IMR-90 (cell line): ENCODE measurements at regions not wholly inside any gene's neighbourhood (a gene's known extent, or its start where the extent isn't known, plus 50 kb on each side); places are given as distances from the start of the nearest gene placed in this dataset.

ENCODE experiments used
- ATAC-seq: fragments of 200-7000 bp; cut with Tn5 transposase; 2 replicates; pipeline ENCODE4 v1.9.1; 2020; ENCODE audit warnings: low read depth, mild to moderate bottlenecking, moderate library complexity
- BruUV-seq: library from RNA; stranded (reverse); fragments of 400-500 nt; replicated peaks from 2 replicates; lab custom pipeline; 2021; lab: Mats Ljungman, UMichigan
- CTCF ChIA-PET: fragments of 300-600 bp; formaldehyde crosslinking; extraction: SDS; loops from one replicate; lab custom pipeline; 2021; ENCODE audit warnings: antibody characterized with exemption; lab: Yijun Ruan, JAX
- POLR2A ChIA-PET: fragments of 300-600 bp; sonication (Branson Sonifier 250); formaldehyde crosslinking; loops from one replicate; lab custom pipeline; 2022; ENCODE audit warnings: antibody characterized with exemption; ENCODE audit not compliant: unreplicated experiment; lab: Charles Lee
- DNase-seq: peaks from one replicate; pipeline ENCODE4 v3.0.0; 2013
- H2AFZ ChIP-seq: replicated peaks from 2 replicates; pipeline ENCODE3; 2013; ENCODE audit warnings: low read length, mild to moderate bottlenecking; ENCODE audit not compliant: poor library complexity
- H2AK5ac ChIP-seq: 2 replicates; pipeline ENCODE4 v1.6.1; 2013; ENCODE audit warnings: low read depth, low read length, inconsistent platforms
- H2AK9ac ChIP-seq: replicated peaks from 2 replicates; pipeline ENCODE3; 2013; ENCODE audit warnings: mild to moderate bottlenecking, low read depth, low read length, moderate library complexity; ENCODE audit not compliant: poor library complexity
- H2BK120ac ChIP-seq: 2 replicates; pipeline ENCODE4 v1.6.1; 2013; ENCODE audit warnings: low read depth, low read length, inconsistent platforms
- H2BK15ac ChIP-seq: 3 replicates; pipeline ENCODE4 v1.6.1; 2013; ENCODE audit warnings: low read depth, low read length, inconsistent platforms
- H2BK20ac ChIP-seq: 2 replicates; pipeline ENCODE4 v1.6.1; 2013; ENCODE audit warnings: low read depth, mild to moderate bottlenecking, inconsistent platforms, low read length, moderate library complexity
- H2BK5ac ChIP-seq: 2 replicates; pipeline ENCODE4 v1.6.1; 2013; ENCODE audit warnings: mild to moderate bottlenecking, low read depth, low read length, inconsistent platforms; ENCODE audit not compliant: poor library complexity, severe bottlenecking
- H3K14ac ChIP-seq: replicated peaks from 2 replicates; pipeline ENCODE4 v1.6.1; 2013; ENCODE audit warnings: low read depth, low read length, inconsistent platforms
- H3K18ac ChIP-seq: 2 replicates; pipeline ENCODE4 v1.6.1; 2013; ENCODE audit warnings: low read depth, low read length, control low read depth
- H3K23ac ChIP-seq: 2 replicates; pipeline ENCODE4 v1.6.1; 2013; ENCODE audit warnings: low read depth, low read length, inconsistent platforms
- H3K27ac ChIP-seq: 2 replicates; pipeline ENCODE4 v1.5.1; 2013; ENCODE audit warnings: mild to moderate bottlenecking, control low read depth, low read length; ENCODE audit not compliant: insufficient read depth
- H3K27me3 ChIP-seq: 2 replicates; pipeline ENCODE4 v1.6.1; 2013; ENCODE audit warnings: low read length; ENCODE audit not compliant: control insufficient read depth, insufficient read depth
- H3K36me3 ChIP-seq: 2 replicates; pipeline ENCODE4 v1.6.1; 2013; ENCODE audit warnings: low read length, mixed read lengths; ENCODE audit not compliant: control insufficient read depth, insufficient read depth
- H3K4ac ChIP-seq: 2 replicates; pipeline ENCODE4 v1.6.1; 2013; ENCODE audit warnings: low read depth, low read length, inconsistent platforms
- H3K4me1 ChIP-seq: 2 replicates; pipeline ENCODE4 v1.6.1; 2013; ENCODE audit warnings: low read length, mixed read lengths; ENCODE audit not compliant: control insufficient read depth, insufficient read depth
- H3K4me2 ChIP-seq: 2 replicates; pipeline ENCODE4 v1.6.1; 2013; ENCODE audit warnings: low read depth, mild to moderate bottlenecking, control low read depth, low read length, moderate library complexity
- H3K4me3 ChIP-seq: 2 replicates; pipeline ENCODE4 v1.5.1; 2013; ENCODE audit warnings: low read depth, mild to moderate bottlenecking, control low read depth, low read length, moderate library complexity; ENCODE audit not compliant: insufficient read depth
- H3K56ac ChIP-seq: 2 replicates; pipeline ENCODE4 v1.6.1; 2013; ENCODE audit warnings: low read length, inconsistent platforms; ENCODE audit not compliant: insufficient read depth; ENCODE audit errors: extremely low read depth
- H3K79me1 ChIP-seq, 2 experiments: 2 replicates each; pipeline ENCODE4 v1.6.1; 2013; ENCODE audit warnings: low read length in 2 of 2, inconsistent platforms in 1 of 2, low read depth in 1 of 2
- H3K9ac ChIP-seq: 2 replicates; pipeline ENCODE4 v1.6.1; 2013; ENCODE audit warnings: low read depth, low read length, control low read depth
- H3K9me1 ChIP-seq: 2 replicates; pipeline ENCODE4 v1.6.1; 2013; ENCODE audit warnings: low read length, inconsistent platforms; ENCODE audit not compliant: insufficient read depth
- H3K9me3 ChIP-seq: 2 replicates; pipeline ENCODE4 v1.6.1; 2013; ENCODE audit warnings: low read length; ENCODE audit not compliant: control insufficient read depth, insufficient read depth
- H4K20me1 ChIP-seq: 2 replicates; pipeline ENCODE4 v1.6.1; 2013; ENCODE audit warnings: low read length, inconsistent platforms; ENCODE audit not compliant: insufficient read depth
- H4K5ac ChIP-seq: 2 replicates; pipeline ENCODE4 v1.6.1; 2013; ENCODE audit warnings: mild to moderate bottlenecking, low read depth, low read length, control low read depth
- H4K8ac ChIP-seq, 2 experiments: 2 replicates each; pipeline ENCODE4 v1.6.1; 2013; ENCODE audit warnings: low read depth in 2 of 2, low read length in 2 of 2, control low read depth in 1 of 2, inconsistent platforms in 1 of 2
- H4K91ac ChIP-seq: 2 replicates; pipeline ENCODE4 v1.6.1; 2013; ENCODE audit warnings: low read depth, low read length, inconsistent platforms; ENCODE audit not compliant: insufficient read depth
- BHLHE40 ChIP-seq: fragments of 150-350 bp; IDR thresholded peaks from 2 replicates; pipeline ENCODE4 v1.6.1; 2016; ENCODE audit warnings: mild to moderate bottlenecking, low read depth, low read length
- CEBPB ChIP-seq: IDR thresholded peaks from 2 replicates; pipeline ENCODE4 v1.6.1; 2012; ENCODE audit warnings: low read depth, low read length, improper control_type of control experiment
- CTCF ChIP-seq: conservative IDR thresholded peaks from 2 replicates; pipeline ENCODE4 v1.5.1; 2012; ENCODE audit warnings: mild to moderate bottlenecking, low read depth, low read length, improper control_type of control experiment
- ELK1 ChIP-seq: fragments of 150-350 bp; IDR thresholded peaks from 2 replicates; pipeline ENCODE4 v1.6.1; 2016; ENCODE audit warnings: low read depth, mild to moderate bottlenecking, low read length, moderate library complexity, borderline replicate concordance
- FOS ChIP-seq: fragments of 150-350 bp; IDR thresholded peaks from 2 replicates; pipeline ENCODE4 v1.6.1; 2016; ENCODE audit warnings: low read depth, low read length
- MAFK ChIP-seq: IDR thresholded peaks from 2 replicates; pipeline ENCODE4 v1.6.1; 2012; ENCODE audit warnings: low read depth, low read length, improper control_type of control experiment
- MAZ ChIP-seq: IDR thresholded peaks from 2 replicates; pipeline ENCODE4 v1.6.1; 2012; ENCODE audit warnings: low read depth, mild to moderate bottlenecking, low read length, improper control_type of control experiment, moderate library complexity, borderline replicate concordance
- MXI1 ChIP-seq: IDR thresholded peaks from 2 replicates; pipeline ENCODE4 v1.6.1; 2012; ENCODE audit warnings: low read depth, mild to moderate bottlenecking, low read length, moderate library complexity, borderline replicate concordance
- NFE2L2 ChIP-seq: fragments of 150-350 bp; IDR thresholded peaks from 2 replicates; pipeline ENCODE4 v1.6.1; 2016; ENCODE audit warnings: low read depth, mild to moderate bottlenecking, low read length
- POLR2A ChIP-seq: IDR thresholded peaks from 2 replicates; pipeline ENCODE4 v1.6.1; 2012; ENCODE audit warnings: mild to moderate bottlenecking, low read depth, low read length
- RAD21 ChIP-seq: IDR thresholded peaks from 2 replicates; pipeline ENCODE4 v1.6.1; 2012; ENCODE audit warnings: low read length, improper control_type of control experiment
- RCOR1 ChIP-seq: IDR thresholded peaks from 2 replicates; pipeline ENCODE4 v1.6.1; 2012; ENCODE audit warnings: mild to moderate bottlenecking, low read length, improper control_type of control experiment; ENCODE audit not compliant: insufficient replicate concordance
- RFX5 ChIP-seq: IDR thresholded peaks from 2 replicates; pipeline ENCODE4 v1.8.0; 2012; ENCODE audit warnings: low read depth, mild to moderate bottlenecking, low read length, moderate library complexity
- SMC3 ChIP-seq: fragments of 150-350 bp; IDR thresholded peaks from 2 replicates; pipeline ENCODE4 v1.6.1; 2016; ENCODE audit warnings: low read depth, mild to moderate bottlenecking, antibody characterized with exemption, low read length, moderate library complexity
- USF2 ChIP-seq: fragments of 150-350 bp; IDR thresholded peaks from 2 replicates; pipeline ENCODE4 v1.6.1; 2017; ENCODE audit warnings: mild to moderate bottlenecking, antibody characterized with exemption, low read length, low read depth
- WGBS, 2 experiments: methylation state at CpG; one replicate each; pipeline versions ENCODE4 v1.1.5 to v1.1.7; 2013; ENCODE audit warnings: missing lambda C conversion rate in 2 of 2; ENCODE audit not compliant: insufficient read length in 1 of 2; ENCODE audit errors: extremely low coverage in 2 of 2; 5-methylcytosine and 5-hydroxymethylcytosine counted together
- dilution Hi-C: fragments of 300-500 bp; cut with HindIII; formaldehyde crosslinking; loops from one replicate; pipeline ENCODE4 v1.14.3; 2018; ENCODE audit warnings: low sequenced_read_pairs; ENCODE audit not compliant: unreplicated experiment
- in situ Hi-C: fragments of 300-500 bp; cut with MboI; formaldehyde crosslinking; loops from 3 replicates; pipeline ENCODE4 v1.14.3; 2019; ENCODE audit warnings: low sequenced_read_pairs, inconsistent platforms, mixed read lengths
- intact Hi-C: fragments of 100-400 bp; cut with micrococcal nuclease; formaldehyde crosslinking; loops from 2 replicates; pipeline ENCODE4 v1.10.0; 2022

GRCh38 chr2:49259926-49260325, 105.6 kb upstream of the FSHR start:
- Histone ChIP-seq H2AFZ (no peak overlapping the region), H2BK120ac (no peak overlapping the region), H4K8ac (no peak overlapping the region), H3K9me1 (no peaks in the 10 kb centered on the region), H3K79me1 (no peaks in the 10 kb centered on the region), H4K20me1 (no peaks in the 10 kb centered on the region), H4K5ac (no peak overlapping the region), H3K36me3 (no peaks in the 10 kb centered on the region), H3K4ac (no peak overlapping the region), H3K27ac (no peak overlapping the region), H3K4me2 (no peak overlapping the region), H3K27me3 (no peaks in the 10 kb centered on the region), H2AK5ac (no peak overlapping the region), H3K4me3 (no peak overlapping the region), H4K91ac (no peak overlapping the region), H3K18ac (no peak overlapping the region), H3K4me1 (no peaks in the 10 kb centered on the region), H3K23ac (no peak overlapping the region), H2BK5ac (no peak overlapping the region), H3K9me3 (no peaks in the 10 kb centered on the region; the same call in 1 of the 2 replicates), H3K9ac (no peak overlapping the region), H3K14ac (no peak overlapping the region), H3K56ac (no peak overlapping the region), H2AK9ac (no peak overlapping the region), H2BK20ac (no peak overlapping the region), H2BK15ac (no peak overlapping the region)
- no CpG with 5 or more reads among the region's 1 CpG for WGBS, 2 experiments
- ATAC-seq (no peak), DNase-seq (no peak)
- intact Hi-C loops (loop anchor here (5.0 kb wide), 1 partner anchor 882 kb away; no protein-coding TSS in a partner anchor), dilution Hi-C loops (no loop called here), in situ Hi-C loops (no loop called here)
- no TSS peak for BruUV-seq
- ChIA-PET POLR2A (no interaction called here), CTCF (no interaction called here)
- TF ChIP-seq MXI1 = no peak
- no peak for TF ChIP-seq USF2
- TF ChIP-seq POLR2A = no peak
- TF ChIP-seq BHLHE40 = no peak
- no peak for TF ChIP-seq CTCF
- no peak for TF ChIP-seq ELK1
- TF ChIP-seq FOS = no peak
- TF ChIP-seq RFX5 = no peak
- no peak for TF ChIP-seq SMC3
- no peak for TF ChIP-seq MAFK
- TF ChIP-seq CEBPB = no peak
- TF ChIP-seq RCOR1 = no peak
- TF ChIP-seq MAZ = no peak
- no peak for TF ChIP-seq NFE2L2
- TF ChIP-seq RAD21 = no peak
